PC-3 (cell line): ENCODE measurements at regions not wholly inside any gene's neighbourhood (a gene's known extent, or its start where the extent isn't known, plus 50 kb on each side); places are given as distances from the start of the nearest gene placed in this dataset.

Source experiments
- ATAC-seq: fragments of 200-7000 bp; cut with Tn5 transposase; 2 replicates; pipeline ENCODE4 v1.9.1; 2020; ENCODE audit warnings: mild to moderate bottlenecking, moderate library complexity
- BruUV-seq: library from RNA; stranded (reverse); fragments of 400-500 nt; replicated peaks from 2 replicates; lab custom pipeline; 2021; lab: Mats Ljungman, UMichigan
- CTCF ChIA-PET: fragments of 300-600 bp; sonication (Branson Sonifier 250); formaldehyde crosslinking; loops from one replicate; lab custom pipeline; 2022; ENCODE audit warnings: antibody characterized with exemption; lab: Charles Lee
- POLR2A ChIA-PET: fragments of 300-600 bp; sonication (Branson Sonifier 250); formaldehyde crosslinking; loops from one replicate; lab custom pipeline; 2022; ENCODE audit warnings: antibody characterized with exemption; ENCODE audit not compliant: unreplicated experiment; lab: Charles Lee
- DNase-seq: peaks from one replicate; pipeline ENCODE4 v3.0.0-alpha.2; 2015
- H2AFZ ChIP-seq: fragments of 300-600 bp; sonication (generic); 2 replicates; pipeline ENCODE4 v1.6.0; 2016; ENCODE audit warnings: antibody characterized with exemption, low read length
- H3F3A ChIP-seq: fragments of 300-600 bp; sonication (generic); one replicate; pipeline ENCODE4 v1.6.0; 2017; ENCODE audit warnings: antibody characterized with exemption, low read length, control low read depth, mild to moderate bottlenecking; ENCODE audit not compliant: unreplicated experiment
- H3K27ac ChIP-seq: fragments of 300-600 bp; sonication (generic); 2 replicates; pipeline ENCODE4 v1.5.1; 2016; ENCODE audit warnings: mild to moderate bottlenecking, low read length
- H3K27me3 ChIP-seq: fragments of 300-600 bp; sonication (generic); 2 replicates; pipeline ENCODE4 v1.6.1; 2016; ENCODE audit warnings: low read length, mixed read lengths
- H3K36me3 ChIP-seq: fragments of 300-600 bp; sonication (generic); 2 replicates; pipeline ENCODE4 v1.6.1; 2016; ENCODE audit warnings: low read depth, mixed run types, low read length, mixed read lengths
- H3K4me1 ChIP-seq: fragments of 300-600 bp; sonication (generic); 2 replicates; pipeline ENCODE4 v1.5.1; 2016; ENCODE audit warnings: low read length; ENCODE audit not compliant: insufficient read depth
- H3K4me2 ChIP-seq: fragments of 300-600 bp; sonication (generic); 2 replicates; pipeline ENCODE4 v1.6.0; 2016; ENCODE audit warnings: low read length
- H3K4me3 ChIP-seq: fragments of 300-600 bp; sonication (generic); 2 replicates; pipeline ENCODE4 v1.5.1; 2016; ENCODE audit warnings: mild to moderate bottlenecking, low read length, mixed read lengths
- H3K79me2 ChIP-seq: fragments of 300-600 bp; sonication (generic); 2 replicates; pipeline ENCODE4 v1.6.1; 2017; ENCODE audit warnings: low read length, mixed read lengths
- H3K9ac ChIP-seq: fragments of 300-600 bp; sonication (generic); 2 replicates; pipeline ENCODE4 v1.6.0; 2016; ENCODE audit warnings: mild to moderate bottlenecking, low read length
- H3K9me2 ChIP-seq: fragments of 300-600 bp; sonication (generic); replicated peaks from 2 replicates; pipeline ENCODE4 v1.6.1; 2016; ENCODE audit warnings: mixed run types, low read length, mixed read lengths
- H3K9me3 ChIP-seq: fragments of 300-600 bp; sonication (generic); 2 replicates; pipeline ENCODE4 v1.6.1; 2016; ENCODE audit warnings: low read length, mixed read lengths
- H4K20me1 ChIP-seq: fragments of 300-600 bp; sonication (generic); 2 replicates; pipeline ENCODE4 v1.6.1; 2016; ENCODE audit warnings: low read length, mixed read lengths
- CTCF ChIP-seq: fragments of 300-600 bp; sonication (generic); conservative IDR thresholded peaks from 2 replicates; pipeline ENCODE4 v1.5.1; 2017; ENCODE audit warnings: antibody characterized with exemption, low read depth, mild to moderate bottlenecking, low read length
- EZH2 ChIP-seq: fragments of 300-600 bp; sonication (generic); IDR thresholded peaks from one replicate; pipeline ENCODE4 v1.6.1; 2017; ENCODE audit warnings: antibody characterized with exemption, mild to moderate bottlenecking, low read length; ENCODE audit not compliant: unreplicated experiment
- EZH2phosphoT487 ChIP-seq: fragments of 300-600 bp; sonication (generic); IDR thresholded peaks from 2 replicates; pipeline ENCODE4 v1.6.1; 2018; ENCODE audit warnings: mild to moderate bottlenecking, antibody characterized with exemption, low read length, borderline replicate concordance
- intact Hi-C: fragments of 100-400 bp; cut with micrococcal nuclease; formaldehyde crosslinking; loops from 2 replicates; pipeline ENCODE4 v1.9.0; 2023

- BruUV-seq = no TSS peak
- no peaks in the 10 kb centered on the region for H4K20me1 ChIP-seq
Observed at GRCh38 chr9:29199975-29200374, 1626.7 kb upstream of the C9orf72 start.

GRCh38 chr9:29200650-29201049 lies 1627.4 kb upstream of the C9orf72 start:
- H3K4me3 ChIP-seq = no peak overlapping the region
- no peak overlapping the region for H3K27ac ChIP-seq
- H3K9ac ChIP-seq = no peak overlapping the region
- POLR2A ChIA-PET = no interaction called here
- no peaks in the 10 kb centered on the region for H3K79me2 ChIP-seq
- TF ChIP-seq CTCF (no peak), EZH2 (no peak), EZH2phosphoT487 (no peak)
- DNase-seq = no peak
- no peaks in the 10 kb centered on the region for H4K20me1 ChIP-seq
- H3K36me3 ChIP-seq = no peaks in the 10 kb centered on the region
- H3F3A ChIP-seq = no peaks in the 10 kb centered on the region
- BruUV-seq = no TSS peak
- H3K4me1 ChIP-seq = 0 out of 2 replicates have a peak, but pooled peaks cover 4% of the 10 kb centered on the region
- no peaks in the 10 kb centered on the region for H3K27me3 ChIP-seq
- intact Hi-C loops = loop anchor here (10.0 kb wide), 1 partner anchor 266 kb away; no protein-coding TSS in a partner anchor
- no peaks in the 10 kb centered on the region for H3K9me2 ChIP-seq
- CTCF ChIA-PET = no interaction called here
- H3K9me3 ChIP-seq = no peaks in the 10 kb centered on the region
- no peak overlapping the region for H2AFZ ChIP-seq
- ATAC-seq = no peak
- H3K4me2 ChIP-seq = no peak overlapping the region

More at GRCh38 chr9:29199975-29200374, 1626.7 kb upstream of the C9orf72 start:
- H3K4me1 ChIP-seq = 0 out of 2 replicates have a peak, but pooled peaks cover 4% of the 10 kb centered on the region
- H3K9ac ChIP-seq = no peak overlapping the region
- no peak overlapping the region for H2AFZ ChIP-seq
- no peak overlapping the region for H3K27ac ChIP-seq
- ChIA-PET CTCF (no interaction called here), POLR2A (no interaction called here)
- intact Hi-C loops = loop anchor here (10.0 kb wide), 1 partner anchor 265 kb away; no protein-coding TSS in a partner anchor
- H3K9me3 ChIP-seq = no peaks in the 10 kb centered on the region
- no peaks in the 10 kb centered on the region for H3K9me2 ChIP-seq
- no peak for ATAC-seq
- TF ChIP-seq CTCF = no peak
- no peak for TF ChIP-seq EZH2phosphoT487
- TF ChIP-seq EZH2 = no peak
- H3K36me3 ChIP-seq = no peaks in the 10 kb centered on the region
- H3K79me2 ChIP-seq = no peaks in the 10 kb centered on the region
- no peak overlapping the region for H3K4me3 ChIP-seq
- DNase-seq = no peak
- no peak overlapping the region for H3K4me2 ChIP-seq
- H3F3A ChIP-seq = no peaks in the 10 kb centered on the region
- H3K27me3 ChIP-seq = no peaks in the 10 kb centered on the region

- Histone ChIP-seq H3K9ac (no peak overlapping the region), H3K36me3 (no peaks in the 10 kb centered on the region), H3F3A (no peaks in the 10 kb centered on the region), H4K20me1 (no peaks in the 10 kb centered on the region), H3K9me2 (no peaks in the 10 kb centered on the region), H2AFZ (no peak overlapping the region), H3K4me2 (no peak overlapping the region), H3K27me3 (no peaks in the 10 kb centered on the region), H3K4me1 (0 out of 2 replicates have a peak, but pooled peaks cover 4% of the 10 kb centered on the region), H3K4me3 (no peak overlapping the region), H3K79me2 (no peaks in the 10 kb centered on the region), H3K9me3 (no peaks in the 10 kb centered on the region), H3K27ac (no peak overlapping the region)
- CTCF ChIA-PET = no interaction called here
- intact Hi-C loops = loop anchor here (10.0 kb wide), 1 partner anchor 269 kb away; no protein-coding TSS in a partner anchor
- no TSS peak for BruUV-seq
- ATAC-seq = no peak
- TF ChIP-seq EZH2phosphoT487 (no peak), CTCF (no peak), EZH2 (no peak)
- peak; percentile 44 for DNase-seq
- POLR2A ChIA-PET = no interaction called here
Observed at GRCh38 chr9:29203244-29203930, 1630.1 kb upstream of the C9orf72 start.
